ENCODE measurements at regions not wholly inside any gene's neighbourhood (a gene's known extent, or its start where the extent isn't known, plus 50 kb on each side); places are given as distances from the start of the nearest gene placed in this dataset.

- Histone ChIP-seq H2BK12ac (ENCODE audit: insufficient read length, low read depth, low read length) (no peak overlapping the region), H2BK5ac (ENCODE audit: insufficient read length, low read length) (no peak overlapping the region), H2BK120ac (ENCODE audit: low read depth, low read length, poor library complexity, severe bottlenecking) (no peak overlapping the region), H3K9me3 (ENCODE audit: control insufficient read depth, low read depth, low read length) (no peaks in the 10 kb centered on the region), H4K91ac (ENCODE audit: insufficient read length, low read depth, low read length) (no peak overlapping the region), H3K27ac (ENCODE audit: insufficient read length, low read depth, low read length) (no peak overlapping the region), H4K20me1 (ENCODE audit: control insufficient read depth, insufficient read depth, insufficient read length) (no peaks in the 10 kb centered on the region), H3K4me2 (ENCODE audit: insufficient read depth, insufficient read length, low read length) (no peak overlapping the region), H2AK5ac (ENCODE audit: insufficient read length, low read length) (no peak overlapping the region), H3T11ph (ENCODE audit: low read length) (no peak overlapping the region), H3K14ac (ENCODE audit: insufficient read depth, low read length) (no peak overlapping the region), H3K18ac (ENCODE audit: insufficient read length, low read depth, low read length) (no peak overlapping the region), H2BK15ac (ENCODE audit: low read depth, low read length) (no peak overlapping the region), H3K79me1 (ENCODE audit: insufficient read depth, low read depth, low read length, poor library complexity, severe bottlenecking) (no peaks in the 10 kb centered on the region), H3K27me3 (ENCODE audit: insufficient read depth, low read length) (no peaks in the 10 kb centered on the region; the same call in 1 of the 2 replicates), H3K23ac (ENCODE audit: insufficient read length, low read depth, low read length) (no peak overlapping the region), H3K56ac (ENCODE audit: insufficient read length, low read depth, low read length) (no peak overlapping the region), H3K9ac (ENCODE audit: extremely low read depth, insufficient read length, low read length) (no peak overlapping the region), H3K79me2 (ENCODE audit: insufficient read depth, low read length) (no peaks in the 10 kb centered on the region), H4K8ac (replicated peaks; ENCODE audit: insufficient read length, low read depth, low read length) (no peak overlapping the region), H3K4me1 (ENCODE audit: insufficient read depth, low read length) (no peaks in the 10 kb centered on the region), H3K4ac (ENCODE audit: low read depth, low read length) (no peak overlapping the region), H3K23me2 (ENCODE audit: insufficient read length, low read depth, low read length, poor library complexity, severe bottlenecking) (no peaks in the 10 kb centered on the region), H2AFZ (ENCODE audit: low read length) (no peak overlapping the region), H2BK20ac (ENCODE audit: low read depth, low read length, poor library complexity, severe bottlenecking) (no peak overlapping the region), H4K5ac (ENCODE audit: insufficient read length, low read depth, low read length) (no peak overlapping the region)
- no peaks in the 10 kb centered on the region; a peak in 2 of 5 replicates for H3K9me3 Mint-ChIP-seq
- H3K4me3 Mint-ChIP-seq = no peak overlapping the region
- H3K27me3 Mint-ChIP-seq (ENCODE audit: low read depth) = no peaks in the 10 kb centered on the region
- no peaks in the 10 kb centered on the region for H3K4me1 Mint-ChIP-seq
- TF ChIP-seq CTCF (conservative IDR thresholded peaks at IDR 0.05) = no peak
- no peaks in the 10 kb centered on the region for H3K36me3 Mint-ChIP-seq (ENCODE audit: insufficient read depth in 1 of 3, low read depth in 3 of 3)
- no peak overlapping the region for H3K27ac Mint-ChIP-seq
- DNase-seq = no peak
These were observed 1005.8 kb downstream of the TRHDE start for GRCh38 chr12:73277971-73278370.

Data from H9 (cell line).